ENCODE measurements at regions not wholly inside any gene's neighbourhood (a gene's known extent, or its start where the extent isn't known, plus 50 kb on each side); places are given as distances from the start of the nearest gene placed in this dataset.
A peak's percentile ranks its signal among the peaks of the same experiment; 100 is the strongest.
"Not testable (repeated sequence)": the region's sequence is repeated elsewhere in the genome, so short reads cannot be mapped to it uniquely, and the experiment has no call there.

- no peak overlapping the region for H3K4me3 ChIP-seq (ENCODE audit: low read depth, low read length)
- TF ChIP-seq, protein P1, sequence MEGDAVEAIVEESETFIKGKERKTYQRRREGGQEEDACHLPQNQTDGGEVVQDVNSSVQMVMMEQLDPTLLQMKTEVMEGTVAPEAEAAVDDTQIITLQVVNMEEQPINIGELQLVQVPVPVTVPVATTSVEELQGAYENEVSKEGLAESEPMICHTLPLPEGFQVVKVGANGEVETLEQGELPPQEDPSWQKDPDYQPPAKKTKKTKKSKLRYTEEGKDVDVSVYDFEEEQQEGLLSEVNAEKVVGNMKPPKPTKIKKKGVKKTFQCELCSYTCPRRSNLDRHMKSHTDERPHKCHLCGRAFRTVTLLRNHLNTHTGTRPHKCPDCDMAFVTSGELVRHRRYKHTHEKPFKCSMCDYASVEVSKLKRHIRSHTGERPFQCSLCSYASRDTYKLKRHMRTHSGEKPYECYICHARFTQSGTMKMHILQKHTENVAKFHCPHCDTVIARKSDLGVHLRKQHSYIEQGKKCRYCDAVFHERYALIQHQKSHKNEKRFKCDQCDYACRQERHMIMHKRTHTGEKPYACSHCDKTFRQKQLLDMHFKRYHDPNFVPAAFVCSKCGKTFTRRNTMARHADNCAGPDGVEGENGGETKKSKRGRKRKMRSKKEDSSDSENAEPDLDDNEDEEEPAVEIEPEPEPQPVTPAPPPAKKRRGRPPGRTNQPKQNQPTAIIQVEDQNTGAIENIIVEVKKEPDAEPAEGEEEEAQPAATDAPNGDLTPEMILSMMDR (IDR thresholded peaks at IDR 0.05; ENCODE audit: borderline replicate concordance, insufficient read depth, low read depth, low read length): no peak
Observed at GRCh38 chr2:235105821-235106359, 154.1 kb downstream of the SH3BP4 start.

GRCh38 chr2:235106874-235107639 is 155.2 kb downstream of the SH3BP4 start:
- TF ChIP-seq, protein P1 (IDR thresholded peaks at IDR 0.05; ENCODE audit: borderline replicate concordance, insufficient read depth, low read depth, low read length): peak; percentile 50; the same call in 1 of the 2 replicates
- H3K4me3 ChIP-seq (ENCODE audit: low read depth, low read length): no peak overlapping the region

GRCh38 chr2:235107640-235107951 is 155.8 kb downstream of the SH3BP4 start:
- no peak overlapping the region for H3K4me3 ChIP-seq (ENCODE audit: low read depth, low read length)
- TF ChIP-seq, protein P1 (IDR thresholded peaks at IDR 0.05; ENCODE audit: borderline replicate concordance, insufficient read depth, low read depth, low read length): no peak

GRCh38 chr2:235109561-235109960 is 157.7 kb downstream of the SH3BP4 start:
- not testable (repeated sequence) for H3K4me3 ChIP-seq (ENCODE audit: low read depth, low read length)

GRCh38 chr2:235112365-235112764 is 160.5 kb downstream of the SH3BP4 start:
- TF ChIP-seq, protein P1 (IDR thresholded peaks at IDR 0.05; ENCODE audit: borderline replicate concordance, insufficient read depth, low read depth, low read length): no peak
- H3K4me3 ChIP-seq (ENCODE audit: low read depth, low read length): no peak overlapping the region

DNA sequence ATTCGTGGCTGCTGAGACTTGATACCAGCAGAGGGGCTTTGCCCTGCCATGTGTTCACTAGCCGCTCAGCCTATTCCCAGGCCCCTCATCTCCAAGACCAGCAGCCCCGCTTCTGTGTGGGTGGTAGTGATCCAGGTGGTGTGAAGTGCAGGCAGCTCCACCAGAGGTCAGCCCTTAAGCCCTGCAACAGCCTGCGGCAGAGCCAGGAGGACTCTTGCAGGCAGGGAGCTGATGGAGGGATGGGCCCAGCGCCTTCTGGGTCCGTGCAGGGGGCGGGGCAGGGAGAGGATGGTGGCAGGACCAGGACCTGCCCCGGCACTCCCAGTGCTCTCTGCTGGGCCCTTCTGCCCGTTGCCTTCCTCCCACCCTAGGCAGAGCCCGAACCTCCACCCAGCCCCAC is 162.0 kb downstream of the SH3BP4 start:
- H3K4me3 ChIP-seq (ENCODE audit: low read depth, low read length): no peak overlapping the region
- TF ChIP-seq, protein P1 (IDR thresholded peaks at IDR 0.05; ENCODE audit: borderline replicate concordance, insufficient read depth, low read depth, low read length): no peak

GRCh38 chr2:235114286-235114685 is 162.5 kb downstream of the SH3BP4 start:
- H3K4me3 ChIP-seq (ENCODE audit: low read depth, low read length): no peak overlapping the region
- TF ChIP-seq, protein P1 (IDR thresholded peaks at IDR 0.05; ENCODE audit: borderline replicate concordance, insufficient read depth, low read depth, low read length): no peak
